A673 (cell line): ENCODE measurements at regions not wholly inside any gene's neighbourhood (a gene's known extent, or its start where the extent isn't known, plus 50 kb on each side); places are given as distances from the start of the nearest gene placed in this dataset.

ENCODE experiments used
- BruUV-seq: library from RNA; stranded (reverse); fragments of 400-500 nt; replicated peaks from 2 replicates; lab custom pipeline; 2021; lab: Mats Ljungman, UMichigan
- CTCF ChIA-PET: fragments of 300-600 bp; sonication (Branson Sonifier 250); formaldehyde crosslinking; loops from one replicate; lab custom pipeline; 2022; ENCODE audit warnings: antibody characterized with exemption; lab: Charles Lee
- POLR2A ChIA-PET: fragments of 300-600 bp; sonication (Branson Sonifier 250); formaldehyde crosslinking; loops from one replicate; lab custom pipeline; 2022; ENCODE audit warnings: antibody characterized with exemption; ENCODE audit not compliant: low non-redundant PET; lab: Charles Lee
- DNase-seq: peaks from one replicate; pipeline ENCODE4 v3.0.0-alpha.2; 2015; ENCODE audit warnings: low spot score
- H3K27ac ChIP-seq: fragments of 200-600 bp; sonication (generic); 2 replicates; pipeline ENCODE4 v1.5.1; 2016; ENCODE audit warnings: mixed run types, low read depth, mild to moderate bottlenecking, mixed read lengths, antibody characterized with exemption, low read length; ENCODE audit not compliant: poor library complexity, severe bottlenecking
- H3K27me3 ChIP-seq: fragments of 200-600 bp; sonication (generic); replicated peaks from 2 replicates; pipeline ENCODE4 v1.6.1; 2017; ENCODE audit warnings: mixed run types, low read depth, mild to moderate bottlenecking, mixed read lengths, antibody characterized with exemption, low read length; ENCODE audit not compliant: insufficient read depth, poor library complexity
- H3K36me3 ChIP-seq: fragments of 200-600 bp; sonication (generic); 2 replicates; pipeline ENCODE4 v1.6.1; 2016; ENCODE audit warnings: mixed run types, mild to moderate bottlenecking, mixed read lengths, antibody characterized with exemption, low read length; ENCODE audit not compliant: insufficient read depth, poor library complexity, severe bottlenecking
- H3K4me1 ChIP-seq: fragments of 200-600 bp; sonication (generic); 2 replicates; pipeline ENCODE4 v1.6.1; 2017; ENCODE audit warnings: mixed run types, mild to moderate bottlenecking, mixed read lengths, antibody characterized with exemption, low read length; ENCODE audit not compliant: insufficient read depth, poor library complexity, severe bottlenecking
- H3K4me3 ChIP-seq: fragments of 200-600 bp; sonication (generic); 2 replicates; pipeline ENCODE4 v1.5.1; 2016; ENCODE audit warnings: low read depth, mixed run types, mild to moderate bottlenecking, mixed read lengths, low read length; ENCODE audit not compliant: poor library complexity, severe bottlenecking
- H3K9me3 ChIP-seq: fragments of 200-600 bp; sonication (generic); 2 replicates; pipeline ENCODE4 v1.6.1; 2016; ENCODE audit warnings: mixed run types, low read depth, mild to moderate bottlenecking, mixed read lengths, antibody characterized with exemption, low read length; ENCODE audit not compliant: poor library complexity, severe bottlenecking
- EZH2 ChIP-seq: fragments of 200-600 bp; sonication (generic); IDR thresholded peaks from 2 replicates; pipeline ENCODE4 v1.6.1; 2017; ENCODE audit warnings: borderline replicate concordance, low read depth, mild to moderate bottlenecking, mixed read lengths, antibody characterized with exemption, low read length; ENCODE audit not compliant: poor library complexity, severe bottlenecking
- intact Hi-C: fragments of 100-400 bp; cut with micrococcal nuclease; formaldehyde crosslinking; loops from one replicate; pipeline ENCODE4 v1.10.0; 2022; ENCODE audit not compliant: unreplicated experiment
- TF ChIP-seq, protein P1 (sequence below): fragments of 300-800, 200-600 bp; sonication (generic); conservative IDR thresholded peaks from 2 replicates; pipeline ENCODE4 v1.5.1; 2017; ENCODE audit warnings: low read depth, mild to moderate bottlenecking, antibody characterized with exemption, low read length, moderate library complexity, mixed read lengths

DNA sequence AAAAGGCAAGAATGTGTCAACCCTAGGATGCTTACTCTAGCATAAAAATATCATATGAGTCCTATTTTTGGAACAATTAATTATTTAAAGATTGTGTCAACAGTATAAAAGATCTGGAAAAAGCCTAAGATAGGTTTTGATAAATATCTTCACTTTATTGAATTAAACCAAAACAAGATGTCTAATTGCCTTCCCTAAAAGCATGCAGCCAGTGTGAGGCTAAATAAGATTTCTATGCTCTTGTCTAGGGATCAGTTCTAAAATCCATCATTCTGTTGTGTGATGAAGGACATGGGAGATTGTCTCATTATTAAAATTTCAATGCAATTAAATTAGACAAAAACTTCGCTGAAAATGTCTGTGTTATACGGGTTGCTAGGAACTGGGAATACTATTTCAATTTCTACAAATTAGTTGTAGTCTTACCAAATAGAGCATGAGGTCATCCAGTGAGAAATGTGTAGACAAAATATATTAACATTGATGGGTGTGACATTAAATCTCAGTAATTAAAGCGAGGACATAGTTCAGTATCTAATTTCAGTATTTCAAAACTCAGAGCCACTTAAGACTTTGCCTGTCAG lies 535.6 kb upstream of the FSIP2 start:
- ChIA-PET POLR2A (no interaction called here), CTCF (no interaction called here)
- DNase-seq, result no peak
- Histone ChIP-seq H3K36me3 (no peaks in the 10 kb centered on the region), H3K27me3 (no peaks in the 10 kb centered on the region), H3K4me1 (peaks cover 7% of the 10 kb centered on the region), H3K4me3 (no peak overlapping the region), H3K9me3 (no peaks in the 10 kb centered on the region), H3K27ac (no peak overlapping the region)
- BruUV-seq, result no TSS peak
- TF ChIP-seq, protein P1, sequence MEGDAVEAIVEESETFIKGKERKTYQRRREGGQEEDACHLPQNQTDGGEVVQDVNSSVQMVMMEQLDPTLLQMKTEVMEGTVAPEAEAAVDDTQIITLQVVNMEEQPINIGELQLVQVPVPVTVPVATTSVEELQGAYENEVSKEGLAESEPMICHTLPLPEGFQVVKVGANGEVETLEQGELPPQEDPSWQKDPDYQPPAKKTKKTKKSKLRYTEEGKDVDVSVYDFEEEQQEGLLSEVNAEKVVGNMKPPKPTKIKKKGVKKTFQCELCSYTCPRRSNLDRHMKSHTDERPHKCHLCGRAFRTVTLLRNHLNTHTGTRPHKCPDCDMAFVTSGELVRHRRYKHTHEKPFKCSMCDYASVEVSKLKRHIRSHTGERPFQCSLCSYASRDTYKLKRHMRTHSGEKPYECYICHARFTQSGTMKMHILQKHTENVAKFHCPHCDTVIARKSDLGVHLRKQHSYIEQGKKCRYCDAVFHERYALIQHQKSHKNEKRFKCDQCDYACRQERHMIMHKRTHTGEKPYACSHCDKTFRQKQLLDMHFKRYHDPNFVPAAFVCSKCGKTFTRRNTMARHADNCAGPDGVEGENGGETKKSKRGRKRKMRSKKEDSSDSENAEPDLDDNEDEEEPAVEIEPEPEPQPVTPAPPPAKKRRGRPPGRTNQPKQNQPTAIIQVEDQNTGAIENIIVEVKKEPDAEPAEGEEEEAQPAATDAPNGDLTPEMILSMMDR, result no peak
- intact Hi-C loops, result loop anchor here (10.0 kb wide), 2 partner anchors 598 to 1052 kb away; no protein-coding TSS in a partner anchor

DNA sequence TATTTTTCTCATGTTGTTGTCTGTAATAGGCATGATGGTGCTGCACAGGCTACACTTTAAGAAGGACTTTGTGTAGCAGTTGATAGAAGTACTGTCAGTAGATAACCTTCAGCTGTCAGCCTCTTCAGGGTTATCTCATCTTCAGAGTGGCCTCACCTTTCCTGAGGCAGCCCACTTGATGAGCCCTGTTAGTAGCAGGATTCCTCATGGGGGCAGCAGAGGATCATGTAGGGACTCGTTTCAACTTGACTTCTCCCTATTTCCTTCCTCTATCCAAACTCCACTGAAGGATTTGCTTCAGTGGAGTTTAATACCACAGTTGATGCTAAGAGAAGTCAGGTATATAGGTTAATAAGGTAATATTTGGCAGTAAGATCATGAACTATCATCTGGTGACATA lies 530.3 kb upstream of the FSIP2 start:
- Histone ChIP-seq H3K27ac (no peak overlapping the region), H3K4me1 (no peaks in the 10 kb centered on the region), H3K36me3 (no peaks in the 10 kb centered on the region), H3K9me3 (no peaks in the 10 kb centered on the region), H3K27me3 (no peaks in the 10 kb centered on the region), H3K4me3 (no peak overlapping the region)
- DNase-seq, result peak; percentile 62
- POLR2A ChIA-PET, result no interaction called here
- intact Hi-C loops, result loop anchor here (2.0 to 10.0 kb wide), 4 partner anchors 74 to 1047 kb away; partner anchors contain the start of gene FSIP2
- CTCF ChIA-PET, result interaction anchor here (1.0 kb wide), 1 partner anchor 530 kb away, joined by 3 read pairs; the partner anchor contains the start of gene FSIP2
- TF ChIP-seq EZH2, result no peak
- TF ChIP-seq, protein P1, result peak; percentile 66
- no TSS peak for BruUV-seq

- Histone ChIP-seq H3K4me3 (no peak overlapping the region), H3K27ac (no peak overlapping the region), H3K4me1 (no peaks in the 10 kb centered on the region), H3K36me3 (no peaks in the 10 kb centered on the region), H3K9me3 (no peaks in the 10 kb centered on the region), H3K27me3 (no peaks in the 10 kb centered on the region)
- TF ChIP-seq, protein P1, result no peak
- TF ChIP-seq EZH2, result no peak
- no TSS peak for BruUV-seq
- CTCF ChIA-PET, result no interaction called here
- DNase-seq, result no peak
- POLR2A ChIA-PET, result no interaction called here
- intact Hi-C loops, result no loop called here
Measured at GRCh38 chr2:185215497-185215896, 523.1 kb upstream of the FSIP2 start.
